Trophoblast cell (in vitro differentiated cells and primary cell): ENCODE measurements at regions not wholly inside any gene's neighbourhood (a gene's known extent, or its start where the extent isn't known, plus 50 kb on each side); places are given as distances from the start of the nearest gene placed in this dataset.
A peak's percentile ranks its signal among the peaks of the same experiment; 100 is the strongest.

Experiments used
- DNase-seq, 2 donors: peaks; one replicate each; pipeline ENCODE4 v3.0.0-alpha.2; 2016
- H2AFZ ChIP-seq: 2 replicates; pipeline ENCODE4 v1.6.1; 2013; ENCODE audit warnings: low read length, moderate library complexity, mild to moderate bottlenecking; ENCODE audit not compliant: insufficient read depth, poor library complexity
- H2AK5ac ChIP-seq: 2 replicates; pipeline ENCODE4 v1.6.1; 2013; ENCODE audit warnings: mild to moderate bottlenecking, low read length
- H2BK120ac ChIP-seq: 2 replicates; pipeline ENCODE4 v1.6.1; 2013; ENCODE audit warnings: low read length, mild to moderate bottlenecking, moderate library complexity; ENCODE audit not compliant: insufficient read depth, poor library complexity
- H2BK12ac ChIP-seq: 2 replicates; pipeline ENCODE4 v1.6.1; 2013; ENCODE audit warnings: mild to moderate bottlenecking, low read length, moderate library complexity
- H2BK5ac ChIP-seq: 2 replicates; pipeline ENCODE4 v1.6.1; 2013; ENCODE audit warnings: low read length, low read depth, moderate library complexity, mild to moderate bottlenecking; ENCODE audit not compliant: poor library complexity
- H3K14ac ChIP-seq: 2 replicates; pipeline ENCODE4 v1.6.1; 2013; ENCODE audit warnings: mild to moderate bottlenecking, low read length
- H3K18ac ChIP-seq: 2 replicates; pipeline ENCODE4 v1.6.1; 2013; ENCODE audit warnings: mild to moderate bottlenecking, low read length
- H3K23ac ChIP-seq: 2 replicates; pipeline ENCODE4 v1.6.1; 2013; ENCODE audit warnings: low read length
- H3K27ac ChIP-seq: 2 replicates; pipeline ENCODE4 v1.5.1; 2013; ENCODE audit warnings: low read depth, mild to moderate bottlenecking, inconsistent platforms, low read length, moderate library complexity
- H3K27me3 ChIP-seq: 2 replicates; pipeline ENCODE4 v1.6.1; 2013; ENCODE audit warnings: inconsistent platforms, mild to moderate bottlenecking, low read length, moderate library complexity; ENCODE audit not compliant: insufficient read depth
- H3K36me3 ChIP-seq, 2 experiments: 1 replicate in 1 of 2; 2 replicates in 1 of 2; pipeline ENCODE4 v1.6.1; 2013; ENCODE audit warnings: low read length in 2 of 2, mild to moderate bottlenecking in 2 of 2, moderate library complexity in 1 of 2; ENCODE audit not compliant: insufficient read depth in 2 of 2, control insufficient read depth in 1 of 2
- H3K4ac ChIP-seq: 2 replicates; pipeline ENCODE4 v1.6.1; 2013; ENCODE audit warnings: low read depth, mild to moderate bottlenecking, low read length, moderate library complexity
- H3K4me1 ChIP-seq, 2 experiments: 1 replicate in 1 of 2; 2 replicates in 1 of 2; pipeline ENCODE4 v1.6.1; 2013; ENCODE audit warnings: low read length in 2 of 2, mild to moderate bottlenecking in 2 of 2, moderate library complexity in 1 of 2; ENCODE audit not compliant: insufficient read depth in 2 of 2, control insufficient read depth in 1 of 2
- H3K4me2 ChIP-seq: 2 replicates; pipeline ENCODE4 v1.6.1; 2013; ENCODE audit warnings: inconsistent platforms, mild to moderate bottlenecking, low read length, moderate library complexity
- H3K4me3 ChIP-seq: 2 replicates; pipeline ENCODE4 v1.5.1; 2013; ENCODE audit warnings: mild to moderate bottlenecking, low read depth, low read length, inconsistent platforms
- H3K79me1 ChIP-seq: one replicate; pipeline ENCODE4 v1.6.1; 2013; ENCODE audit warnings: low read length
- H3K79me2 ChIP-seq: 2 replicates; pipeline ENCODE4 v1.6.1; 2013; ENCODE audit warnings: low read length, mild to moderate bottlenecking; ENCODE audit not compliant: control insufficient read depth, insufficient read depth, poor library complexity
- H3K9ac ChIP-seq: 2 replicates; pipeline ENCODE4 v1.6.1; 2013; ENCODE audit warnings: mild to moderate bottlenecking, low read length
- H3K9me3 ChIP-seq: 2 replicates; pipeline ENCODE4 v1.6.1; 2013; ENCODE audit warnings: low read depth, mild to moderate bottlenecking, control low read depth, inconsistent platforms, low read length; ENCODE audit not compliant: insufficient read depth
- H4K12ac ChIP-seq: 2 replicates; pipeline ENCODE4 v1.6.1; 2013; ENCODE audit warnings: low read depth, mild to moderate bottlenecking, low read length, moderate library complexity
- H4K8ac ChIP-seq: 2 replicates; pipeline ENCODE4 v1.6.1; 2013; ENCODE audit warnings: low read depth, mild to moderate bottlenecking, low read length, moderate library complexity
- H4K91ac ChIP-seq: one replicate; pipeline ENCODE4 v1.6.1; 2013; ENCODE audit warnings: low read depth, mild to moderate bottlenecking, low read length, moderate library complexity
- WGBS: extraction: QIAGEN DNeasy Blood & Tissue Kit; methylation state at CpG from one replicate; pipeline ENCODE4 v1.1.7; 2013; ENCODE audit warnings: missing lambda C conversion rate; ENCODE audit not compliant: insufficient read length, insufficient coverage; ENCODE audit errors: extremely low coverage; 5-methylcytosine and 5-hydroxymethylcytosine counted together

GRCh38 chr4:53925050-53925605 is 139.3 kb downstream of the CHIC2 start:
- no peak for DNase-seq
- Histone ChIP-seq H3K4me2 (no peak overlapping the region), H3K4me1 (peaks cover 13 to 14% of the 10 kb centered on the region in 2 experiments), H4K8ac (no peak overlapping the region), H3K18ac (no peak overlapping the region), H4K91ac (peak overlapping the region; percentile 7), H2AK5ac (no peak overlapping the region), H3K27ac (no peak overlapping the region), H3K79me2 (no peaks in the 10 kb centered on the region), H2BK12ac (peak overlapping the region; percentile 2), H3K36me3 (no peaks in the 10 kb centered on the region), H2AFZ (no peak overlapping the region), H3K4me3 (no peak overlapping the region), H3K23ac (no peak overlapping the region), H3K14ac (no peak overlapping the region), H2BK120ac (no peak overlapping the region), H4K12ac (no peak overlapping the region), H3K4ac (no peak overlapping the region), H3K9ac (no peak overlapping the region), H2BK5ac (no peak overlapping the region), H3K27me3 (no peaks in the 10 kb centered on the region), H3K9me3 (no peaks in the 10 kb centered on the region), H3K79me1 (peaks cover 6% of the 10 kb centered on the region)
- WGBS = no CpG with 5 or more reads among the region's 2 CpGs

DNA sequence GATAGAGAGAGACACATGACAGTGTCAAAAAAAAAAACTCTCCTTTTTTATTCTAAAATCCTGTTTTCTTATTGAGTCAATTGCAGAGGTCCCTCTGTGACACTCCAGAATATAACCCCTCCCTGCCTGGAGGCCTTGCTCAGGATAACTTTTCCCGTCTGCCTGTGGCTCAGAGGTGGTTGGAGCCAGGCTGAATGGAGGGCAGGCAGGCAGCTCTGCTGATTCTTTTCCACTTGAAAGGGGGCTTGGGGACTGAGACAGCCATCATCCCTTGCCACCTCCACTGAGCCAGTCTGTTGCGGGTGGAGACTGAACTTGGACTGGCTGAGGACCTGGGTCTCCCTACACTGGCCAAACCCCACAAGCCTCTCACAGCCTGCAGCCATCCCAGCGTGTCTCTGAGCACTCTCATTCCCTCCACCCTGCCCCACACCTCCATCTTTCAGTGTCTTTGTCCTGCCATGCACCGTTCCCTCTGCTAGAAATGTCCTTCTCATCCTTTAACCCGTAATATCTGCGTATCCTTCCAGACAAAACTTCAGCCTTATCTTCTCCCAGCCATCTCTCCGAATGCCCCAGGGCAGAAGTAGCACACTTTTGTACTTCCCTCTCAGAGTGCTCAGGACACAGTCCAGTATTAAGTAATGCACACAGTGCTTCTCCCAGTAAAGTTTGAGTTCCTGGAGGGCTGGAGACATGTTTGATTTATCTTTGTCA is 139.9 kb downstream of the CHIC2 start:
- no peak overlapping the region for H2BK120ac ChIP-seq
- no peak overlapping the region for H3K18ac ChIP-seq
- H3K9me3 ChIP-seq = no peaks in the 10 kb centered on the region
- no peaks in the 10 kb centered on the region for H3K27me3 ChIP-seq
- no peak overlapping the region for H3K4ac ChIP-seq
- no peak overlapping the region for H3K4me3 ChIP-seq
- peak overlapping the region; percentile 0 for H4K91ac ChIP-seq
- no peak overlapping the region for H3K23ac ChIP-seq
- peaks cover 16 to 17% of the 10 kb centered on the region in 2 experiments for H3K4me1 ChIP-seq
- H3K27ac ChIP-seq = peak overlapping the region; percentile 9
- peak in 1 of 2 donors; percentile 58 for DNase-seq
- H4K8ac ChIP-seq = no peak overlapping the region
- H2AK5ac ChIP-seq = peak overlapping the region; percentile 3
- H3K79me2 ChIP-seq = no peaks in the 10 kb centered on the region
- peaks cover 6% of the 10 kb centered on the region for H3K79me1 ChIP-seq
- H4K12ac ChIP-seq = no peak overlapping the region
- no peak overlapping the region for H2AFZ ChIP-seq
- H2BK12ac ChIP-seq = no peak overlapping the region
- no peak overlapping the region for H3K9ac ChIP-seq
- H3K4me2 ChIP-seq = peak overlapping the region; percentile 23
- whole genome bisulfite sequencing = no CpG with 5 or more reads among the region's 7 CpGs
- H2BK5ac ChIP-seq = peak overlapping the region; percentile 9
- H3K36me3 ChIP-seq = no peaks in the 10 kb centered on the region
- peak overlapping the region; percentile 2 for H3K14ac ChIP-seq

DNA sequence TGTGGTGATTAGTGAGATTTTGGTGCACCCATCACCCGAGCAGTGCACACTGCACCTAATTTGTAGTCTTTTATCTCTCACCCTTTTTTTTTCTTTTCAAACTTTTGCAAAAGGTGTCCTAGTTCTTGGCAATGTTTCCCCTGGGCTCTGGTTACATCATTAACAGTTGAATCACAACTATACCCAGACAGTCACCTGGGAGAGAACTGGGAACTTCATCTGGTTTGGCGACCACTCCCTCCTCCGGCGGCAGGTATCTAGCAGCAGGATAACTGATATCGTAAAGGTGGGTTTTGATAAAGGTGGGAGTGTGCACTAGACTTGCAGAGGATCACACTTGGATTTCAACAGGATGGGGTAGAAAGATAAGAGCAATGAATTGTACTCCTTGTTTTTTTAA is 140.5 kb downstream of the CHIC2 start:
- no CpG with 5 or more reads among the region's 5 CpGs for WGBS
- H2AFZ ChIP-seq = no peak overlapping the region
- H3K27ac ChIP-seq = no peak overlapping the region

DNA sequence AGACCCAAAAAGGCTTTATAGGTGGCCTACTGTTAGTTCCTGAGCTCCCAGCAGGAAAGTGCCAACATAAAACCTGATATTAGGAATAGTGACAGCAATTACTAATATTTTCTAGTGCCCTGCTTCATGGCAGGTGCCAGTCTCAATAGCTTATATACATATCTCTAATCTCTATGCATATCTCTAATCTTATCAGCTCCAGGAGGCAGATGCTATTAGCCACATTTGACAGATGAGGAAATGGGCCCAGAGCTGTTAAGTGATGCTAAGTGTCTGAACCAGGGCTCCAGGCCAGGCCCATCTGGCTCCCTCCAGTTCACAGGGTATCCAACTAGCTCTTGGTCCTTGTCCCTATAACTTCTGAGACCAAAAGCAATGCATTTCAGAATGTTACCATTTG is 142.5 kb downstream of the CHIC2 start:
- no peak overlapping the region for H3K23ac ChIP-seq
- H4K8ac ChIP-seq = no peak overlapping the region
- no peak overlapping the region for H4K12ac ChIP-seq
- no peaks in the 10 kb centered on the region for H3K9me3 ChIP-seq
- H2BK5ac ChIP-seq = no peak overlapping the region
- H3K14ac ChIP-seq = no peak overlapping the region
- no peaks in the 10 kb centered on the region for H3K27me3 ChIP-seq
- H2BK120ac ChIP-seq = no peak overlapping the region
- no peaks in the 10 kb centered on the region for H3K36me3 ChIP-seq
- DNase-seq = no peak
- no peak overlapping the region for H2AFZ ChIP-seq
- no peak overlapping the region for H3K4ac ChIP-seq
- peaks cover 16 to 17% of the 10 kb centered on the region in 2 experiments for H3K4me1 ChIP-seq
- no peak overlapping the region for H3K9ac ChIP-seq
- H2BK12ac ChIP-seq = no peak overlapping the region
- H3K79me2 ChIP-seq = no peaks in the 10 kb centered on the region
- no peak overlapping the region for H3K4me2 ChIP-seq
- peaks cover 6% of the 10 kb centered on the region for H3K79me1 ChIP-seq
- H3K4me3 ChIP-seq = no peak overlapping the region
- no peak overlapping the region for H3K27ac ChIP-seq
- no peak overlapping the region for H3K18ac ChIP-seq
- H2AK5ac ChIP-seq = no peak overlapping the region
- no peak overlapping the region for H4K91ac ChIP-seq

More for the DNA sequence above, 140.5 kb downstream of the CHIC2 start:
- no peak overlapping the region for H2BK12ac ChIP-seq
- no peak overlapping the region for H4K8ac ChIP-seq
- H2BK5ac ChIP-seq = no peak overlapping the region
- DNase-seq = no peak
- H3K14ac ChIP-seq = no peak overlapping the region
- H4K91ac ChIP-seq = no peak overlapping the region
- no peak overlapping the region for H3K23ac ChIP-seq
- H3K4ac ChIP-seq = no peak overlapping the region
- H2AK5ac ChIP-seq = no peak overlapping the region
- no peak overlapping the region for H2BK120ac ChIP-seq
- H4K12ac ChIP-seq = no peak overlapping the region
- no peak overlapping the region for H3K18ac ChIP-seq
- no peaks in the 10 kb centered on the region for H3K36me3 ChIP-seq
- H3K9ac ChIP-seq = no peak overlapping the region
- H3K79me2 ChIP-seq = no peaks in the 10 kb centered on the region
- H3K4me2 ChIP-seq = no peak overlapping the region
- no peak overlapping the region for H3K4me3 ChIP-seq
- peaks cover 6% of the 10 kb centered on the region for H3K79me1 ChIP-seq
- peaks cover 16 to 17% of the 10 kb centered on the region in 2 experiments for H3K4me1 ChIP-seq
- no peaks in the 10 kb centered on the region for H3K9me3 ChIP-seq
- H3K27me3 ChIP-seq = no peaks in the 10 kb centered on the region
